Tibial nerve (tissue), 3 donors: ENCODE measurements at regions not wholly inside any gene's neighbourhood (a gene's known extent, or its start where the extent isn't known, plus 50 kb on each side); places are given as distances from the start of the nearest gene placed in this dataset.

Source experiments
- POLR2A ChIP-seq, 2 donors: fragments of 450-650 bp; IDR thresholded peaks; one replicate each; pipeline ENCODE4 v1.6.1; 2017; ENCODE audit warnings: antibody characterized with exemption in 2 of 2, mild to moderate bottlenecking in 2 of 2, moderate library complexity in 2 of 2
- TF ChIP-seq, protein P1 (sequence below), 5 experiments: fragments of 200-600 bp in 3 of 5; fragments of 450-650 bp in 2 of 5; sonication (generic) in 3 of 5; IDR thresholded peaks; one replicate each; pipeline ENCODE4 v1.5.1; 2016 to 2019; ENCODE audit warnings: antibody characterized with exemption in 5 of 5, mild to moderate bottlenecking in 3 of 5, moderate library complexity in 2 of 5

DNA sequence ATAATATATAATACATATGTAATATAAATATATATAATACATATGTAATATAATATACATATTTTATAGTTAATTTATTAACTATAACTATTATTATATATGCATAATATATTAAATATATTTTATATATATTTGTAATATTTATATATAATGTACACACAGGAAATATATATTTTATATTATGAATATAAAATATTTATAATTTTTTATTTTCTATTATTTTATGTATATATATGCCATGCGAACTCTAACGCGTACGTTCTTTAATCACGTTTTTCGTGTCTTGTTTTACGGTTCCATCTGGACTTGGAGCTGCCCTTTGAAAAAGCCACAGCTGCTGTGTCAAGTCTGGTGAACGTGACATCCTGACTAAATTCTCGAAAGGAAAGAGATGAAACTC is 332.1 kb downstream of the ASMT start:
- TF ChIP-seq, protein P1, sequence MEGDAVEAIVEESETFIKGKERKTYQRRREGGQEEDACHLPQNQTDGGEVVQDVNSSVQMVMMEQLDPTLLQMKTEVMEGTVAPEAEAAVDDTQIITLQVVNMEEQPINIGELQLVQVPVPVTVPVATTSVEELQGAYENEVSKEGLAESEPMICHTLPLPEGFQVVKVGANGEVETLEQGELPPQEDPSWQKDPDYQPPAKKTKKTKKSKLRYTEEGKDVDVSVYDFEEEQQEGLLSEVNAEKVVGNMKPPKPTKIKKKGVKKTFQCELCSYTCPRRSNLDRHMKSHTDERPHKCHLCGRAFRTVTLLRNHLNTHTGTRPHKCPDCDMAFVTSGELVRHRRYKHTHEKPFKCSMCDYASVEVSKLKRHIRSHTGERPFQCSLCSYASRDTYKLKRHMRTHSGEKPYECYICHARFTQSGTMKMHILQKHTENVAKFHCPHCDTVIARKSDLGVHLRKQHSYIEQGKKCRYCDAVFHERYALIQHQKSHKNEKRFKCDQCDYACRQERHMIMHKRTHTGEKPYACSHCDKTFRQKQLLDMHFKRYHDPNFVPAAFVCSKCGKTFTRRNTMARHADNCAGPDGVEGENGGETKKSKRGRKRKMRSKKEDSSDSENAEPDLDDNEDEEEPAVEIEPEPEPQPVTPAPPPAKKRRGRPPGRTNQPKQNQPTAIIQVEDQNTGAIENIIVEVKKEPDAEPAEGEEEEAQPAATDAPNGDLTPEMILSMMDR (IDR thresholded peaks at IDR 0.05): no peak
- TF ChIP-seq POLR2A (IDR thresholded peaks at IDR 0.05): no peak
